GM12878 (cell line): ENCODE measurements at regions not wholly inside any gene's neighbourhood (a gene's known extent, or its start where the extent isn't known, plus 50 kb on each side); places are given as distances from the start of the nearest gene placed in this dataset.

Experiments
- CREB1 ChIP-seq: IDR thresholded peaks from 2 replicates; pipeline ENCODE4 v1.6.1; 2012; ENCODE audit warnings: low read depth, mild to moderate bottlenecking, inconsistent platforms
- DPF2 ChIP-seq: fragments of 450-650 bp; IDR thresholded peaks from 2 replicates; pipeline ENCODE4 v1.6.1; 2017; ENCODE audit warnings: mild to moderate bottlenecking
- FOS ChIP-seq: IDR thresholded peaks from 3 replicates; pipeline ENCODE4 v1.6.1; 2011; ENCODE audit warnings: borderline replicate concordance; ENCODE audit not compliant: insufficient read length; ENCODE audit errors: extremely low read depth
- IKZF1 ChIP-seq: fragments of 450-650 bp; conservative IDR thresholded peaks from 2 replicates; pipeline ENCODE4 v1.6.1; 2017; ENCODE audit warnings: antibody characterized with exemption, mild to moderate bottlenecking
- IKZF2 ChIP-seq, 2 experiments: fragments of 450-650 bp; IDR thresholded peaks; 2 replicates each; pipeline ENCODE4 v1.6.1; 2017; ENCODE audit warnings: mild to moderate bottlenecking in 2 of 2, moderate library complexity in 2 of 2
- IRF4 ChIP-seq: IDR thresholded peaks from 2 replicates; pipeline ENCODE4 v1.6.1; 2011; ENCODE audit warnings: low read depth, low read length
- POLR2A ChIP-seq: IDR thresholded peaks from 2 replicates; pipeline ENCODE4 v1.6.1; 2011; ENCODE audit warnings: low read depth, mild to moderate bottlenecking, low read length
- RUNX3 ChIP-seq: IDR thresholded peaks from 2 replicates; pipeline ENCODE4 v1.6.1; 2012; ENCODE audit warnings: low read length, inconsistent platforms
- SIX5 ChIP-seq: IDR thresholded peaks from 2 replicates; pipeline ENCODE4 v1.6.1; 2011; ENCODE audit warnings: mild to moderate bottlenecking, low read depth, low read length, moderate library complexity; ENCODE audit not compliant: severe bottlenecking
- TF ChIP-seq, protein P1 (sequence below): fragments of 150-350 bp; IDR thresholded peaks from 2 replicates; pipeline ENCODE4 v1.6.1; 2016; ENCODE audit warnings: low read depth, low read length
- TF ChIP-seq, protein P2 (sequence below): IDR thresholded peaks from 2 replicates; pipeline ENCODE4 v1.6.1; 2012; ENCODE audit warnings: low read length, inconsistent platforms
- TF ChIP-seq, protein P3 (sequence below): fragments of 450-650 bp; IDR thresholded peaks from 2 replicates; pipeline ENCODE4 v1.6.1; 2017; ENCODE audit warnings: mild to moderate bottlenecking, low read depth, inconsistent platforms; ENCODE audit not compliant: poor library complexity, severe bottlenecking

DNA sequence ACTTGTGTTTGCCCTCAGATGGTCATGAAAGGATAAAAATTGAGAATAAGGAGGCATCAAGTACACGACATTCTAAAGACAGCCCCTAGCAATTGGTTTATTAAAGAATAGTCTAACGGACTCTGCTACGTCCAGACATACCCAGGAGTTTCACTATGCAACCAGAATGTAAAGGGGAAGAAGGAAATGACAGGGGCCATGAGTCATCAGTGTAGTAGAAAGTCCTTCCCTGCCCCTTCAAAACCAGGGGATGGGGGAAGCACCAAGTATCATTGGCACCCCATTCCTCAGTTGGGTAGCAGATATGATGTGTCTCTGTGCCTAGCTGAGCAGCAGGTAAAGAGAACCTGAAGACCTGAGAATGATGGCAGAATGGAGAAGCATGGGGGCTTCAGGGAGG is 367.4 kb downstream of the IL20RB start (continued):
- TF ChIP-seq, protein P1, sequence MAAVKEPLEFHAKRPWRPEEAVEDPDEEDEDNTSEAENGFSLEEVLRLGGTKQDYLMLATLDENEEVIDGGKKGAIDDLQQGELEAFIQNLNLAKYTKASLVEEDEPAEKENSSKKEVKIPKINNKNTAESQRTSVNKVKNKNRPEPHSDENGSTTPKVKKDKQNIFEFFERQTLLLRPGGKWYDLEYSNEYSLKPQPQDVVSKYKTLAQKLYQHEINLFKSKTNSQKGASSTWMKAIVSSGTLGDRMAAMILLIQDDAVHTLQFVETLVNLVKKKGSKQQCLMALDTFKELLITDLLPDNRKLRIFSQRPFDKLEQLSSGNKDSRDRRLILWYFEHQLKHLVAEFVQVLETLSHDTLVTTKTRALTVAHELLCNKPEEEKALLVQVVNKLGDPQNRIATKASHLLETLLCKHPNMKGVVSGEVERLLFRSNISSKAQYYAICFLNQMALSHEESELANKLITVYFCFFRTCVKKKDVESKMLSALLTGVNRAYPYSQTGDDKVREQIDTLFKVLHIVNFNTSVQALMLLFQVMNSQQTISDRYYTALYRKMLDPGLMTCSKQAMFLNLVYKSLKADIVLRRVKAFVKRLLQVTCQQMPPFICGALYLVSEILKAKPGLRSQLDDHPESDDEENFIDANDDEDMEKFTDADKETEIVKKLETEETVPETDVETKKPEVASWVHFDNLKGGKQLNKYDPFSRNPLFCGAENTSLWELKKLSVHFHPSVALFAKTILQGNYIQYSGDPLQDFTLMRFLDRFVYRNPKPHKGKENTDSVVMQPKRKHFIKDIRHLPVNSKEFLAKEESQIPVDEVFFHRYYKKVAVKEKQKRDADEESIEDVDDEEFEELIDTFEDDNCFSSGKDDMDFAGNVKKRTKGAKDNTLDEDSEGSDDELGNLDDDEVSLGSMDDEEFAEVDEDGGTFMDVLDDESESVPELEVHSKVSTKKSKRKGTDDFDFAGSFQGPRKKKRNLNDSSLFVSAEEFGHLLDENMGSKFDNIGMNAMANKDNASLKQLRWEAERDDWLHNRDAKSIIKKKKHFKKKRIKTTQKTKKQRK = no peak
- TF ChIP-seq, protein P2, sequence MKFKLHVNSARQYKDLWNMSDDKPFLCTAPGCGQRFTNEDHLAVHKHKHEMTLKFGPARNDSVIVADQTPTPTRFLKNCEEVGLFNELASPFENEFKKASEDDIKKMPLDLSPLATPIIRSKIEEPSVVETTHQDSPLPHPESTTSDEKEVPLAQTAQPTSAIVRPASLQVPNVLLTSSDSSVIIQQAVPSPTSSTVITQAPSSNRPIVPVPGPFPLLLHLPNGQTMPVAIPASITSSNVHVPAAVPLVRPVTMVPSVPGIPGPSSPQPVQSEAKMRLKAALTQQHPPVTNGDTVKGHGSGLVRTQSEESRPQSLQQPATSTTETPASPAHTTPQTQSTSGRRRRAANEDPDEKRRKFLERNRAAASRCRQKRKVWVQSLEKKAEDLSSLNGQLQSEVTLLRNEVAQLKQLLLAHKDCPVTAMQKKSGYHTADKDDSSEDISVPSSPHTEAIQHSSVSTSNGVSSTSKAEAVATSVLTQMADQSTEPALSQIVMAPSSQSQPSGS = peak; percentile 38; the same call in 1 of the 2 replicates
- TF ChIP-seq FOS (no peak), IKZF1 (peak; percentile 62), IRF4 (peak; percentile 65; the same call in 1 of the 2 replicates), POLR2A (no peak), RUNX3 (peak; percentile 65; the same call in 1 of the 2 replicates), DPF2 (peak; percentile 69), SIX5 (no peak), IKZF2 (IDR thresholded peaks at IDR 0.05) (peak; percentile 56 to 64; a peak in 3 of 4 replicates), CREB1 (peak; percentile 77)
- TF ChIP-seq, protein P3, sequence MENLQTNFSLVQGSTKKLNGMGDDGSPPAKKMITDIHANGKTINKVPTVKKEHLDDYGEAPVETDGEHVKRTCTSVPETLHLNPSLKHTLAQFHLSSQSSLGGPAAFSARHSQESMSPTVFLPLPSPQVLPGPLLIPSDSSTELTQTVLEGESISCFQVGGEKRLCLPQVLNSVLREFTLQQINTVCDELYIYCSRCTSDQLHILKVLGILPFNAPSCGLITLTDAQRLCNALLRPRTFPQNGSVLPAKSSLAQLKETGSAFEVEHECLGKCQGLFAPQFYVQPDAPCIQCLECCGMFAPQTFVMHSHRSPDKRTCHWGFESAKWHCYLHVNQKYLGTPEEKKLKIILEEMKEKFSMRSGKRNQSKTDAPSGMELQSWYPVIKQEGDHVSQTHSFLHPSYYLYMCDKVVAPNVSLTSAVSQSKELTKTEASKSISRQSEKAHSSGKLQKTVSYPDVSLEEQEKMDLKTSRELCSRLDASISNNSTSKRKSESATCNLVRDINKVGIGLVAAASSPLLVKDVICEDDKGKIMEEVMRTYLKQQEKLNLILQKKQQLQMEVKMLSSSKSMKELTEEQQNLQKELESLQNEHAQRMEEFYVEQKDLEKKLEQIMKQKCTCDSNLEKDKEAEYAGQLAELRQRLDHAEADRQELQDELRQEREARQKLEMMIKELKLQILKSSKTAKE = peak; percentile 13
